K562 (cell line): ENCODE measurements at regions not wholly inside any gene's neighbourhood (a gene's known extent, or its start where the extent isn't known, plus 50 kb on each side); places are given as distances from the start of the nearest gene placed in this dataset.

Experiments
- DNMT1 ChIP-seq: fragments of 450-650 bp; IDR thresholded peaks from 2 replicates; pipeline ENCODE4 v1.6.1; 2016; ENCODE audit warnings: antibody characterized with exemption, mild to moderate bottlenecking
- HDAC6 ChIP-seq: IDR thresholded peaks from 2 replicates; pipeline ENCODE4 v1.6.1; 2012; ENCODE audit warnings: low read depth, mild to moderate bottlenecking, control low read depth, inconsistent platforms, low read length, moderate library complexity
- ILK ChIP-seq: fragments of 450-650 bp; IDR thresholded peaks from 2 replicates; pipeline ENCODE4 v1.6.1; 2016; ENCODE audit warnings: missing genetic modification characterization, low read depth, mild to moderate bottlenecking, missing compliant biosample characterization, moderate library complexity, borderline replicate concordance
- MCM5 ChIP-seq: fragments of 450-650 bp; IDR thresholded peaks from 2 replicates; pipeline ENCODE4 v1.6.1; 2016; ENCODE audit warnings: low read depth
- MECOM ChIP-seq: fragments of 250-450 bp; sonication (Bioruptor Pico); IDR thresholded peaks from 2 replicates; pipeline ENCODE4 v1.8.0; 2022; ENCODE audit warnings: inconsistent platforms
- MEF2A ChIP-seq: IDR thresholded peaks from 2 replicates; pipeline ENCODE4 v1.6.1; 2011; ENCODE audit warnings: low read depth, mild to moderate bottlenecking, low read length, moderate library complexity; ENCODE audit not compliant: control insufficient read depth
- MTA3 ChIP-seq: fragments of 450-650 bp; formaldehyde crosslinking; IDR thresholded peaks from 2 replicates; pipeline ENCODE4 v1.6.1; 2017; ENCODE audit warnings: mild to moderate bottlenecking, borderline replicate concordance
- PYGO2 ChIP-seq: fragments of 450-650 bp; IDR thresholded peaks from 2 replicates; pipeline ENCODE4 v1.6.1; 2016; ENCODE audit warnings: mild to moderate bottlenecking, missing genetic modification characterization, moderate library complexity, missing compliant biosample characterization
- RBM15 ChIP-seq: fragments of 200-400 bp; formaldehyde crosslinking; IDR thresholded peaks from 2 replicates; pipeline ENCODE4 v1.6.1; 2018; ENCODE audit warnings: mild to moderate bottlenecking, low read length, moderate library complexity; ENCODE audit not compliant: insufficient read depth
- RHOXF2B ChIP-seq: fragments of 250-450 bp; sonication (Bioruptor Pico); conservative IDR thresholded peaks from 2 replicates; pipeline ENCODE4 v1.5.1; 2021
- SMAD3 ChIP-seq: fragments of 450-650 bp; formaldehyde crosslinking; conservative IDR thresholded peaks from 2 replicates; pipeline ENCODE4 v1.4.0; 2020; ENCODE audit warnings: mild to moderate bottlenecking
- SMAD4 ChIP-seq: fragments of 250-450 bp; sonication (Bioruptor Pico); conservative IDR thresholded peaks from 2 replicates; pipeline ENCODE4 v1.8.0; 2021; ENCODE audit warnings: inconsistent platforms, mild to moderate bottlenecking, moderate library complexity
- TAF7 ChIP-seq: fragments of 450-650 bp; IDR thresholded peaks from 2 replicates; pipeline ENCODE4 v1.6.1; 2016; ENCODE audit warnings: missing genetic modification characterization, missing compliant biosample characterization
- TCF7 ChIP-seq: sonication (generic); IDR thresholded peaks from 2 replicates; pipeline ENCODE4 v1.6.1; 2016; ENCODE audit warnings: antibody characterized with exemption, borderline replicate concordance
- YBX1 ChIP-seq: fragments of 450-650 bp; IDR thresholded peaks from 2 replicates; pipeline ENCODE4 v1.7.1; 2016; ENCODE audit warnings: mild to moderate bottlenecking
- ZBTB2 ChIP-seq: fragments of 450-650 bp; IDR thresholded peaks from 2 replicates; pipeline ENCODE4 v1.6.1; 2016; ENCODE audit warnings: antibody characterized with exemption
- ZNF175 ChIP-seq: fragments of 200-800 bp; sonication (Bioruptor generic); IDR thresholded peaks from 2 replicates; pipeline ENCODE4 v1.6.1; 2016; ENCODE audit warnings: low read depth, mild to moderate bottlenecking, missing genetic modification characterization, missing compliant biosample characterization
- ZNF41 ChIP-seq: fragments of 250-450 bp; sonication (Bioruptor Pico); conservative IDR thresholded peaks from 2 replicates; pipeline ENCODE4 v1.4.0; 2020; ENCODE audit warnings: mild to moderate bottlenecking
- ZNF57 ChIP-seq: fragments of 450-650 bp; formaldehyde crosslinking; IDR thresholded peaks from 2 replicates; pipeline ENCODE4 v1.4.0; 2020; ENCODE audit warnings: mild to moderate bottlenecking, moderate library complexity
- ZNF584 ChIP-seq: fragments of 200-800 bp; sonication (Bioruptor generic); IDR thresholded peaks from 2 replicates; pipeline ENCODE4 v1.6.1; 2016; ENCODE audit warnings: low read depth, mild to moderate bottlenecking, missing genetic modification characterization, missing compliant biosample characterization
- ZNF639 ChIP-seq, 2 experiments: fragments of 200-800 bp in 1 of 2; sonication (Bioruptor generic) in 1 of 2; sonication (generic) in 1 of 2; formaldehyde crosslinking in 1 of 2; IDR thresholded peaks in 1 of 2; conservative IDR thresholded peaks in 1 of 2; 2 replicates each; pipeline versions ENCODE4 v1.5.0 to v1.6.1; 2016 to 2020; ENCODE audit warnings: missing compliant biosample characterization in 1 of 2, missing genetic modification characterization in 1 of 2, missing genetic modification reagents in 1 of 2
- ZNF644 ChIP-seq: fragments of 200-800 bp; sonication (Bioruptor generic); IDR thresholded peaks from 2 replicates; pipeline ENCODE4 v1.6.1; 2016; ENCODE audit warnings: low read depth, missing genetic modification characterization, missing compliant biosample characterization
- ZNF766 ChIP-seq: fragments of 200-800 bp; sonication (Bioruptor generic); conservative IDR thresholded peaks from 2 replicates; pipeline ENCODE4 v1.6.1; 2016; ENCODE audit warnings: missing genetic modification characterization, missing compliant biosample characterization
- ZNF79 ChIP-seq: fragments of 250-450 bp; sonication (Bioruptor Pico); IDR thresholded peaks from 2 replicates; pipeline ENCODE4 v1.4.0; 2020; ENCODE audit warnings: low read depth, mild to moderate bottlenecking, moderate library complexity
- TF ChIP-seq, protein P1 (sequence below): fragments of 250-450 bp; sonication (Bioruptor Pico); IDR thresholded peaks from 2 replicates; pipeline ENCODE4 v1.4.0; 2020; ENCODE audit warnings: borderline replicate concordance

- TF ChIP-seq ZNF584 (CRISPR knock-in tag): peak; percentile 71; the same call in 1 of the 2 replicates
- no peak for TF ChIP-seq ZBTB2
- peak; percentile 77 for TF ChIP-seq ZNF766 (CRISPR knock-in tag)
- peak; percentile 65; the same call in 1 of the 2 replicates for TF ChIP-seq ILK (tag)
- TF ChIP-seq RHOXF2B: 0 out of 2 replicates have a peak, but pooled peaks have one; percentile 34
- TF ChIP-seq PYGO2 (tag): peak; percentile 90
- peak; percentile 85 for TF ChIP-seq ZNF175 (CRISPR knock-in tag)
- no peak for TF ChIP-seq DNMT1
- TF ChIP-seq ZNF639 (CRISPR knock-in tag; conservative IDR thresholded peaks at IDR 0.05 in 1 of 2, IDR thresholded peaks at IDR 0.05 in 1 of 2): 0 out of 4 replicates have a peak, but pooled peaks of 1 of the 2 experiments have one; percentile 30
- TF ChIP-seq YBX1: no peak
- TF ChIP-seq TCF7: no peak
- TF ChIP-seq TAF7: peak; percentile 68
- TF ChIP-seq ZNF41 (CRISPR knock-in tag): peak; percentile 74; the same call in 1 of the 2 replicates
- no peak for TF ChIP-seq MCM5
- TF ChIP-seq SMAD4 (CRISPR knock-in tag): peak; percentile 92
- peak; percentile 59; the same call in 1 of the 2 replicates for TF ChIP-seq SMAD3 (CRISPR knock-in tag)
- no peak for TF ChIP-seq MEF2A
- TF ChIP-seq HDAC6: no peak
- 0 out of 2 replicates have a peak, but pooled peaks have one; percentile 16 for TF ChIP-seq ZNF79 (CRISPR knock-in tag)
- peak; percentile 69 for TF ChIP-seq MECOM (CRISPR knock-in tag)
- no peak for TF ChIP-seq MTA3
- TF ChIP-seq, protein P1, sequence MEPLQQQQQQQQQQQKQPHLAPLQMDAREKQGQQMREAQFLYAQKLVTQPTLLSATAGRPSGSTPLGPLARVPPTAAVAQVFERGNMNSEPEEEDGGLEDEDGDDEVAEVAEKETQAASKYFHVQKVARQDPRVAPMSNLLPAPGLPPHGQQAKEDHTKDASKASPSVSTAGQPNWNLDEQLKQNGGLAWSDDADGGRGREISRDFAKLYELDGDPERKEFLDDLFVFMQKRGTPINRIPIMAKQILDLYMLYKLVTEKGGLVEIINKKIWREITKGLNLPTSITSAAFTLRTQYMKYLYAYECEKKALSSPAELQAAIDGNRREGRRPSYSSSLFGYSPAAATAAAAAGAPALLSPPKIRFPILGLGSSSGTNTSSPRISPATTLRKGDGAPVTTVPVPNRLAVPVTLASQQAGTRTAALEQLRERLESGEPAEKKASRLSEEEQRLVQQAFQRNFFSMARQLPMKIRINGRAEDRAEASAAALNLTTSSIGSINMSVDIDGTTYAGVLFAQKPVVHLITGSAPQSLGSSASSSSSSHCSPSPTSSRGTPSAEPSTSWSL (CRISPR knock-in tag): no peak
- no peak for TF ChIP-seq ZNF57
- no peak for TF ChIP-seq RBM15
- 0 out of 2 replicates have a peak, but pooled peaks have one; percentile 33 for TF ChIP-seq ZNF644
Measured at GRCh38 chr2:105458076-105458475, 59.2 kb upstream of the FHL2 start (continued).
